HFFc6 (cell line): ENCODE measurements at regions not wholly inside any gene's neighbourhood (a gene's known extent, or its start where the extent isn't known, plus 50 kb on each side); places are given as distances from the start of the nearest gene placed in this dataset.

Source experiments
- DNase-seq: peaks from one replicate; pipeline ENCODE4 v3.0.0-alpha.2; 2018
- H3K27ac Mint-ChIP-seq: 2 replicates; pipeline ENCODE4 v1.8.0; 2020; ENCODE audit warnings: mild to moderate bottlenecking, mixed read lengths
- H3K27me3 Mint-ChIP-seq: 2 replicates; pipeline ENCODE4 v1.8.0; 2021; ENCODE audit warnings: mild to moderate bottlenecking, moderate library complexity, mixed read lengths; ENCODE audit not compliant: insufficient read depth
- H3K36me3 Mint-ChIP-seq: 2 replicates; pipeline ENCODE4 v1.8.0; 2021; ENCODE audit warnings: low read depth, mixed read lengths
- H3K4me1 Mint-ChIP-seq: 2 replicates; pipeline ENCODE4 v1.8.0; 2020; ENCODE audit warnings: low read depth, mixed read lengths
- H3K4me3 Mint-ChIP-seq: 2 replicates; pipeline ENCODE4 v1.8.0; 2020; ENCODE audit warnings: mild to moderate bottlenecking, moderate library complexity, mixed read lengths
- H3K9me3 Mint-ChIP-seq: 2 replicates; pipeline ENCODE4 v1.8.0; 2020; ENCODE audit warnings: mild to moderate bottlenecking, mixed read lengths
- CTCF ChIP-seq: fragments of 200-600 bp; sonication (generic); IDR thresholded peaks from 2 replicates; pipeline ENCODE4 v1.5.0; 2021; ENCODE audit warnings: antibody characterized with exemption, mild to moderate bottlenecking

GRCh38 chr4:175376287-175376977, 435.6 kb downstream of the GPM6A start:
- Mint-ChIP-seq H3K9me3 (no peaks in the 10 kb centered on the region), H3K4me3 (peak overlapping the region; percentile 29; the same call in 1 of the 2 replicates), H3K27me3 (no peaks in the 10 kb centered on the region; the same call in 1 of the 2 replicates), H3K27ac (no peak overlapping the region), H3K36me3 (no peaks in the 10 kb centered on the region), H3K4me1 (peaks cover 41% of the 10 kb centered on the region)
- no peak for DNase-seq
- TF ChIP-seq CTCF: no peak

- H3K9me3 Mint-ChIP-seq: no peaks in the 10 kb centered on the region
- H3K36me3 Mint-ChIP-seq: no peaks in the 10 kb centered on the region
- no peak for DNase-seq
- H3K27me3 Mint-ChIP-seq: no peaks in the 10 kb centered on the region; the same call in 1 of the 2 replicates
- no peak for TF ChIP-seq CTCF
- H3K4me3 Mint-ChIP-seq: no peak overlapping the region; the same call in 1 of the 2 replicates
- peaks cover 33% of the 10 kb centered on the region for H3K4me1 Mint-ChIP-seq
- no peak overlapping the region for H3K27ac Mint-ChIP-seq
Observed at GRCh38 chr4:175377203-175377602, 434.9 kb downstream of the GPM6A start.

GRCh38 chr4:175378372-175378771, 433.7 kb downstream of the GPM6A start:
- H3K36me3 Mint-ChIP-seq: no peaks in the 10 kb centered on the region
- no peak overlapping the region for H3K4me3 Mint-ChIP-seq
- no peaks in the 10 kb centered on the region; the same call in 1 of the 2 replicates for H3K27me3 Mint-ChIP-seq
- no peaks in the 10 kb centered on the region for H3K9me3 Mint-ChIP-seq
- no peak overlapping the region for H3K27ac Mint-ChIP-seq
- TF ChIP-seq CTCF: no peak
- no peak for DNase-seq
- H3K4me1 Mint-ChIP-seq: peaks cover 21% of the 10 kb centered on the region; the same call in 1 of the 2 replicates

- Mint-ChIP-seq H3K27me3 (no peaks in the 10 kb centered on the region; the same call in 1 of the 2 replicates), H3K27ac (no peak overlapping the region), H3K4me3 (no peak overlapping the region), H3K9me3 (no peaks in the 10 kb centered on the region), H3K36me3 (no peaks in the 10 kb centered on the region), H3K4me1 (peaks cover 11% of the 10 kb centered on the region; the same call in 1 of the 2 replicates)
- no peak for DNase-seq
- TF ChIP-seq CTCF: no peak
Observed at GRCh38 chr4:175380841-175381240, 431.2 kb downstream of the GPM6A start.

GRCh38 chr4:175385797-175386196, 426.3 kb downstream of the GPM6A start:
- Mint-ChIP-seq H3K4me1 (no peaks in the 10 kb centered on the region; the same call in 1 of the 2 replicates), H3K36me3 (no peaks in the 10 kb centered on the region), H3K9me3 (no peaks in the 10 kb centered on the region; the same call in 1 of the 2 replicates), H3K27me3 (no peaks in the 10 kb centered on the region; the same call in 1 of the 2 replicates), H3K4me3 (no peak overlapping the region), H3K27ac (no peak overlapping the region)
- TF ChIP-seq CTCF: no peak
- DNase-seq: no peak
